GM12872 (cell line): ENCODE measurements at regions not wholly inside any gene's neighbourhood (a gene's known extent, or its start where the extent isn't known, plus 50 kb on each side); places are given as distances from the start of the nearest gene placed in this dataset.

Source experiments
- CTCF ChIP-seq: IDR thresholded peaks from 3 replicates; pipeline ENCODE4 v1.5.1; 2011; ENCODE audit warnings: low read depth, mild to moderate bottlenecking, low read length, moderate library complexity; ENCODE audit not compliant: insufficient read depth

GRCh38 chr1:165109013-165109412 lies 247.5 kb downstream of the LMX1A start:
- TF ChIP-seq CTCF = no peak

- TF ChIP-seq CTCF = no peak
These were observed 276.1 kb downstream of the LMX1A start for GRCh38 chr1:165080253-165080896.

GRCh38 chr1:165078391-165078790 lies 278.1 kb downstream of the LMX1A start:
- TF ChIP-seq CTCF = no peak

GRCh38 chr1:165075725-165076370 lies 280.7 kb downstream of the LMX1A start:
- peak; percentile 52 for TF ChIP-seq CTCF

- peak; percentile 62 for TF ChIP-seq CTCF
These were observed 283.1 kb downstream of the LMX1A start for GRCh38 chr1:165073185-165074007.

GRCh38 chr1:165070675-165071074 lies 285.8 kb downstream of the LMX1A start:
- TF ChIP-seq CTCF = no peak

GRCh38 chr1:165069829-165070228 lies 286.7 kb downstream of the LMX1A start:
- TF ChIP-seq CTCF = no peak
